ENCODE measurements at regions not wholly inside any gene's neighbourhood (a gene's known extent, or its start where the extent isn't known, plus 50 kb on each side); places are given as distances from the start of the nearest gene placed in this dataset.

- DNase-seq (ENCODE audit: low read depth in 2 of 2), result no peak
Measured at GRCh38 chr14:89613260-89614008, 196.4 kb upstream of the FOXN3 start.

DNA sequence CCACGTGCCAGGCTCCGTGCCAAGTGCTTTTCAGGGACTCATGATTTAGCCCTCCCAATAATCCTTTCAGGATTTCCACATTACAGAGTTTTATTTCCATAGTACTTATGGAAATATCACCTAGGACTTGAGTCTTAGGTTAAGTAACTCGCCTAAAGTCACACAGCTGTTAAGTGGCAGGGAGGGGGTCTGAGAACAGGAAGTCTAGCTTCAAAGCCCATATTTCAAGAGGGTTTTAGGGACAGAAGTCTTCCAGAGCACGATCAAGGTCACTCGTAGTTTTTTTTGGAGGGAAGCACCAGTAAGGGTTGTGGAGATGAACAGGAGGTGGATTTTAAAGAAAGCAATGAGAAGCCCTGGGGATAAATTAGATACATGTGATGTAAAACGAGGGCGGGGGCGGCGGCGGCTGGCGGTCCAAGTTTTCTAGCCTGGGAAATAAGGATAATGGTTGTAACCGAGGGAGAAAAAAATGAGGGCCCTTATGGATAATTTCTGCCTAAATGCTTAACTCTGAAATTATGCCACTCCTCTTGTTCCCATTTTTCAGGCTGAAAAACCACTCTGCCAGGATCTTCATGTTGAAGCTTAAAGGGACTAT lies 192.6 kb upstream of the FOXN3 start:
- no peak for DNase-seq (ENCODE audit: low read depth in 2 of 2)

- DNase-seq (ENCODE audit: low read depth in 2 of 2), result no peak
Measured at GRCh38 chr14:89607453-89607852, 190.4 kb upstream of the FOXN3 start.

- peak; percentile 64 to 86 for DNase-seq (ENCODE audit: low read depth in 2 of 2)
Measured at GRCh38 chr14:89603938-89604480, 187.0 kb upstream of the FOXN3 start.

DNA sequence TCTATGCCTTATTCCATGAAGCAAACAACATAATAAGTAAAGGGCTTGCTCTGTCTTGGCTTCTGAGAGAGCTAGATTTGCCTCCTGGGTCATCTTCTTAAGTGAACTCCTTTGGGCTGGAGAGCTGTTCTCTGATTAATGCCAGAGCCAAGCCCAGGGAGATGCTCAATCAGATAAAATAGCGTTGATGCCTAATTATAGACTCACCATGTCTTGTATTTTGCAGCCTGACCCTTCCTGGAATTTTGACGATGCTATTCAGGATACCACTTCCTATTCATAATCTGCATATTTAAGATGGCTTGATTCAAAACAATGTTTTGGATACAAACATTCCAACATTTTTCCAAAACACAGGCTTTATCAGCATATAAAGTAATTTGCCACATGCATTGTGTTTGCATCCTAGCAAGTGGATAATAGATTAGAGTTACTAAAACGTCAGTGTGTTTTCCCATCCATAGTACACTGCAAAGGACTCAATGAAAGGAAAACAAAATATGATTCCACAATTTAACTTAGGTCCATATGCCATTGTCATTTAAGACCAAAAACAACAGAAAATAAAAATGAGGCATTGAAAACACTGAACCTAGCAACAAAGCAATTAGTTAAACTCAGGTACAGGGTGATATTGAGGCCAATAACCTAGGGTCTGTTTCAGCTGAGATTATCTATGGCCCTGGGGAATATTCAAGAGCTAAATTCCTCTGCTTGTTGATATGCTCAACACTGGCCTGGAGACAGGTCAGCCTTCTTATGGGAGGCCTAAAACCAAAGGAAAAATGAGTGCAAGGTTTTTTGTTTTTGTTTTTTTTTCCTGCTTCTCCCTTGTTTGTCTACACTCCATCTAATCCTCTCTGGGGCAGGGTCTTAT lies 184.2 kb upstream of the FOXN3 start:
- DNase-seq (ENCODE audit: low read depth in 2 of 2), result peak in 1 of 2 donors; percentile 52

DNA sequence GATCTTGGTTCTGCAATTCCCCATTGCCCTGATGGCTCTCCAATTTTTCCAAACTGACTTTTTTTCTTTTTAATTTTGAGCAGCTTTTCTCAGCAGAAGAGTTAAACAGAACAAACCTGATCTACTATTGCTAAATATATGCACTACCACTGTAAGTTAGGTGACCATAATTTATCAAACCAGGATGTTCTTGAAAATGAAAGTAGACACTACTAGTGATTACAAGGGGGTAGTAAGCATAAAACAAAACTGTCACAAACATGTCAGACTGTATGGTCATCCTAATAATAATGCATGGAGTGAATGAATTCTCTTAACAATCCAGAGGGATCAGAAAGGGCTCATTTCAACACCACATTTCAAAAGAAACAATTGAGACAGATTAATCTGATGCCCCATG lies 183.0 kb upstream of the FOXN3 start:
- DNase-seq (ENCODE audit: low read depth in 2 of 2), result no peak

GRCh38 chr14:89598548-89599186 lies 181.6 kb upstream of the FOXN3 start:
- DNase-seq (ENCODE audit: low read depth in 2 of 2), result peak; percentile 19 to 30

DNA sequence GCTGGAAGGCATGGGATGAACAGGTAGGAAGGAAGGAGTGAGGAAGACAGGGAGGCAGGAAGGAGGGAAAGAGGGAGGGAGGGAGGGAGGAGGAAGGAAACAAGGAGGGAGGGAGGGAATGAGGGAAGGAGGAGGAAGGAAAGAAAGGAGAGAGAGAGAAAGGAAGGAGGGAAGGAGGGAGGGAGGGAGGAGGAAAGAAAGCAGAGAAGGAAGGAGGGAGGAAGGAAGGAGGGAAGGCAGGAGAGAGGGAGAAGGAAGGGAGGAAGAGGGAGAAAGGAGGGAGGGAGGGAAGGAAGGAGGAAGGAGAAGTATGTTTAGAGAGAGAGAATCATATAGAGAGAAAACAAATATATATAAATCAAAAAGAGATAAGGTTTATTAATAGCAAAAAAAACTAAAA lies 175.9 kb upstream of the FOXN3 start:
- no peak for DNase-seq (ENCODE audit: low read depth in 2 of 2)

- no peak for DNase-seq (ENCODE audit: low read depth in 2 of 2)
Measured at GRCh38 chr14:89589400-89590118, 172.5 kb upstream of the FOXN3 start.

GRCh38 chr14:89588840-89589296 lies 171.8 kb upstream of the FOXN3 start:
- no peak for DNase-seq (ENCODE audit: low read depth in 2 of 2)

- DNase-seq (ENCODE audit: low read depth in 2 of 2), result peak in 1 of 2 donors; percentile 64
Measured at GRCh38 chr14:89588016-89588415, 171.0 kb upstream of the FOXN3 start.

GRCh38 chr14:89587136-89587420 lies 170.0 kb upstream of the FOXN3 start:
- DNase-seq (ENCODE audit: low read depth in 2 of 2), result no peak

DNA sequence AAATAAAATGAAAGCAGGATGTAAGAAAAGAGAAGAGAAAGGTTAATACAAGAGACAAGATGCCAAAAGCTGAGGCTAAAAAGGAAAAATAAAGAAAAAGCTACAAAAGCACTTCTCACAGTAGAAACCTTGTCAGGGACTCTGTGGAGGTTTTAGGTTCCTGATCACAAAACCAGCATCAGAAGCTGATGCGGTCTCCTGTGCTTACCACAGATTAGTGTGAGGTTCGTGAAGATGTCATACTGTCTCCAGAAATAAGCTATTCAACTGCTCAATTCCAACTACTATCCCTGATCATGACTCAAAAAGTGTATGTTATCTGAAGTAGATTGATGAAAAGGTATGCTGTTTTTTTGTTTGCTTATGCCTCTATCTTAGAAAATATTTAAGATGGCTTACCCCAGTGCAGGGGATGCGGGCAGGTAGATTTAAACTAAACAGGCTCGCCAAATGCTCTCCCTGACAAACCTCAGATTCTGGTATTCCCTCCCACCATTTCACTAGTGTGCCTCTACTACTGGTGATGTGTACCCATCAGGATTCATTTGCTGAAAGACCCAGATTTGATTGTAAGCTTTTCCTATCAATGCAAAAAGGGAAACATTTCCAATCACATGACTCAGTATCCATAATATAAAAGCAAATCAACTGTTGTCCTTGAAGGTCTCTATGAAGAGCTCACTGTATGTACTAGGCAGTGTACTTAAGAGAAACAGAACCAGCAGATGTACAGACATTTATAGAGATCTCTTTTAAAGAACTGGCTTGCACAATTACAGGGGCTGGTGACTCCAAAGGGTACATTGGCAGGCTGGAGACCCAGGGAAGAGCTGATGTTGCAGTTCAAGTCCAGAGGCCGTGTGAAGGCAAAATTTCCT lies 169.5 kb upstream of the FOXN3 start:
- DNase-seq (ENCODE audit: low read depth in 2 of 2), result no peak

DNA sequence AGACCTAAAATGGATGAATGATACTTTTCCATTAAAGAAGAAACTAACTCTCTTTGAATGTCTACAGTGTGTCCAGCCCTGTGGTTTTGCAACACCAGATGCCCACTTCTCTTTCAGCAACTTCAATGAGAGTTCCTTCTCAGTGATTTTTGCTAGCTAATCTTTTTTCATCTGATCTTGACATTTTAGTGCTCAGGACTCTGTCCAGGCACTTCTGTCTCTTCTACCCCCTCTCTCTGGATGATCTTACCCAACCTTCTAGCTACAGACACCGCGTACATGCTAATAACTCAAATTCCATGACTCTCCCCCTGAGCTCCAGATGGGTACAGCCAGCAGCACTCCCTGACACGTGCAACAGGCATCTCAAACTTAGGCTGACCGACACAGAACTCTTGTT lies 161.1 kb upstream of the FOXN3 start:
- DNase-seq (ENCODE audit: low read depth in 2 of 2), result no peak

DNA sequence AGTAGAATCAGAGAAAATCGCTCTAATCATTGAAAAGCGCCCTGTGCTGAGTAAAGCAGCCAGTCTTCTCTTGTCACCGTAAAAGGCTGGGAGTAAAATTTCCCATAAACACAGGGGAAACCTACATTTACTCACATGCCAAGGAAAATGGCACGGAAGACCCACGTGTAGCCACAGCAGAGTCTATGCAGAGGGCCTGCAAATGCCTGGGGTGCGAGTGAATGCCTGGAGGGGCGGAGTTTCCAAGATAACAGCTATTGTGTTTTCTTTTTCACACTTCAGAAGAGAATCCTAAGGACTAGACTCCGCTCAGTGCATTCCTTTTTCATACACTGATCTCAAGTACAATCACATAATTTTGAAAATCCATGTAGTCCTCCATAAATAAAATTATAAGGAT lies 159.9 kb upstream of the FOXN3 start:
- no peak for DNase-seq (ENCODE audit: low read depth in 2 of 2)

DNA sequence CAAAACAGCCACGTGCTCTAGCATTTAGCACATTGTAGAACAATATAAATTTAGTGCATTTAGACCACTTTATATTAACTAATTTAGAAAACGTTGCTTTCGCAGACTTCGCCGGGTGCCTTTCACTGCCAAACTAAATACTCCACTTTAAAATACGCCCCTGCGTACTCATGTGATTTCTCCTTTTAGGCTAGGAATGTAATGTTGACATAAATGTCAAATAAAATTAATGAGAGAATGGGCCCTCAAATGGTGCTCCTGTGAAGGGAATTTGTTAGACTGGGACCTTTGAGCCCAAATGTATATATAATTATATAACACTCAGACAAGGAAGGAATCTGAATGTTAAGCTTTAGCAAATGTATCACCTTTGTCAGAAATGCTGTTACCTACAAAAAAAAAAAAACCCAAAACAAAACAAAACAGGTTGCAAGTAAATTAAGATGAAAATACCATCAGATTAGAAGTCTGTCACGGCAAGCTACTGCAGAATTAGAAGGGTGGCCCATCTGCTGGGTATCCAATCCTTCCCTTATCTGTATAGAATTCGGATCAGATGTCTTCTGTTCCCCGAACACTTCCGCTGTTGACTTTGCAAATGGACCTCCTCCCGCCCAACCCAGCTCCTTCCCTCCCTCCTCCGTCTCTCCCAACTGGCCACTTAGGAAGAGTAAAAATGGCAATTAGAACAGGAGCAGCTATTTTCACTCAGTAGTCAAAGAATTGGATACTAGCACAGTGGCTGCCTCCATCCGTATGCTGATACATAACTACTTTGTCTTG lies 159.3 kb upstream of the FOXN3 start:
- DNase-seq (ENCODE audit: low read depth in 2 of 2), result no peak

DNA sequence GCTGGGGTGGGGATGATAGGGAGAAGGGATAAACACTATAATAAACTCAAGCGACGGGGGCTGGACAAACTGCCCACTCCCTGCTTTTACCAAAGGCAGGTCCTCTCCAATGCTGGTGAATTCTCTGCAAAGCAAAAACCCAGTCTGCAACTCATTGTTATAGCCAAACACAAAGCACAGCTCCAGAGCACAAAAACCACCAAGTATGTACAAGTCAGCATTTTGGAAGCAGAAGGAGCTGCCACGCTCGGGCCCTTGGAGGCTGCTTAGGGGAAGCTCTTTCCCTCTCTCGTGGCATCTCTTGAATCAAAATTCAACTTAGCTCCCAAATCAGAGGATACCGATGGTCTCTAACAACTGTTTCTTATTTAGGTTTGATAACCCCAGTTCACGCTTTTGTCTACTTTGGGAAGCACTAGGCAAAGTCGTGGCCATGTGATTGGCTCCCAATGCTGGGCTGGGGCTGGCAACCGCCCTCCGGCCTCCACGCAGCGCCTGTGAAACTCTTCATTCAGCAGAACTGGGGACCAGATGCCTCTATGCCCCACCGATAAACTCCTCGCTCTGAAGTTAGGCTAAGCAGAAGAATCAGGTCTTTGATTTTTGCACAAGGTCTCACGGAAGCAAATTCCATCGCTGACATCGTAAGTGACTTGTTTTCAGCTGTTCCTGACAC lies 158.5 kb upstream of the FOXN3 start:
- no peak for DNase-seq (ENCODE audit: low read depth in 2 of 2)

GRCh38 chr14:89574420-89574819 lies 157.4 kb upstream of the FOXN3 start:
- no peak for DNase-seq (ENCODE audit: low read depth in 2 of 2)

DNA sequence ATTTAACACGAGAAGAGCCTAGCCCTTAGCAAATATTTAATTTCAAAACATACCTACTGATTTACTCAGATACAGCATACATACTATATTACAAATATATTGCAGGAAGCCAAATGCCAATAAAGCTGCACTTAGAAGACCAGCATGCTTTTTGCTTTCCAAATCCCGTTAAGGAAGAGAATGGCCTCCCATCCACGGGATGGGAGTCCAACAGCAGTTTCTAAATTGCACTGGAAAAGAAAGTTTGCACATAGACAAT lies 156.3 kb upstream of the FOXN3 start:
- no peak for DNase-seq (ENCODE audit: low read depth in 2 of 2)

All from lung microvascular endothelial cell (primary cell).